ENCODE measurements at regions not wholly inside any gene's neighbourhood (a gene's known extent, or its start where the extent isn't known, plus 50 kb on each side); places are given as distances from the start of the nearest gene placed in this dataset.

DNA sequence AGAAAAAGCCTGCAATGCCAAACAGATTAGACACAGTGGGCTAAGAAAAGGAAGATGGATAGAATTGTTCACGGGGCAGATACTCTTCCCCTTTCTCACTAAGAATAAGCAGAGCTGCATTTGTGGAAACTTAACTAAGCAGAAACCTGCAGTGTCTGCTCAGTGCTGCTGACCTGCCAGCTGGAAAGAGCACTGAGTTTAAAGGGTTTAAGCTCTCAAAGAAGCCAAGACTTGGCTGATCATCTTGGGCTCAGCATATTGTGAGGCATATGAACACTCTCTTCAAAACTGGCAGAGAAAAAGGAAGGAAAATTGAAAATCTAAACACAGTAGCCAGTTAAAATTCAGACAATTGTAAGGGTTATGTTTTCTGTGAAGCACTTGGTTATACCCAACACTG is 711.1 kb upstream of the EPHA7 start:
- TF ChIP-seq, protein P1, sequence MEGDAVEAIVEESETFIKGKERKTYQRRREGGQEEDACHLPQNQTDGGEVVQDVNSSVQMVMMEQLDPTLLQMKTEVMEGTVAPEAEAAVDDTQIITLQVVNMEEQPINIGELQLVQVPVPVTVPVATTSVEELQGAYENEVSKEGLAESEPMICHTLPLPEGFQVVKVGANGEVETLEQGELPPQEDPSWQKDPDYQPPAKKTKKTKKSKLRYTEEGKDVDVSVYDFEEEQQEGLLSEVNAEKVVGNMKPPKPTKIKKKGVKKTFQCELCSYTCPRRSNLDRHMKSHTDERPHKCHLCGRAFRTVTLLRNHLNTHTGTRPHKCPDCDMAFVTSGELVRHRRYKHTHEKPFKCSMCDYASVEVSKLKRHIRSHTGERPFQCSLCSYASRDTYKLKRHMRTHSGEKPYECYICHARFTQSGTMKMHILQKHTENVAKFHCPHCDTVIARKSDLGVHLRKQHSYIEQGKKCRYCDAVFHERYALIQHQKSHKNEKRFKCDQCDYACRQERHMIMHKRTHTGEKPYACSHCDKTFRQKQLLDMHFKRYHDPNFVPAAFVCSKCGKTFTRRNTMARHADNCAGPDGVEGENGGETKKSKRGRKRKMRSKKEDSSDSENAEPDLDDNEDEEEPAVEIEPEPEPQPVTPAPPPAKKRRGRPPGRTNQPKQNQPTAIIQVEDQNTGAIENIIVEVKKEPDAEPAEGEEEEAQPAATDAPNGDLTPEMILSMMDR (IDR thresholded peaks at IDR 0.05; ENCODE audit: low read depth, low read length), result no peak
- TF ChIP-seq EZH2phosphoT487 (IDR thresholded peaks at IDR 0.05; ENCODE audit: low read depth), result no peak

Data from OCI-LY3 (cell line).